ENCODE measurements at regions not wholly inside any gene's neighbourhood (a gene's known extent, or its start where the extent isn't known, plus 50 kb on each side); places are given as distances from the start of the nearest gene placed in this dataset.

GRCh38 chrX:3960952-3961351 lies 247.5 kb upstream of the PRKX start:
- TF ChIP-seq CTCF (IDR thresholded peaks at IDR 0.05) (no peak), POLR2A (IDR thresholded peaks at IDR 0.05) (no peak)

All from uterus (tissue), 2 donors.